Erythroblast (primary cell): ENCODE measurements at regions not wholly inside any gene's neighbourhood (a gene's known extent, or its start where the extent isn't known, plus 50 kb on each side); places are given as distances from the start of the nearest gene placed in this dataset.

Experiments used
- DNase-seq, 2 experiments: peaks; one replicate each; lab custom pipeline; 2025; lab: John Stamatoyannopoulos, UW
- GATA1 ChIP-seq: IDR thresholded peaks from 2 replicates; pipeline ENCODE4 v1.6.1; 2011; ENCODE audit warnings: low read depth, mild to moderate bottlenecking, control low read depth, low read length, moderate library complexity
- POLR2A ChIP-seq: IDR thresholded peaks from 2 replicates; pipeline ENCODE4 v1.6.1; 2011; ENCODE audit warnings: mild to moderate bottlenecking, low read length

GRCh38 chr1:213858581-213858980 lies 129.2 kb upstream of the PROX1 start:
- DNase-seq, result no peak
- TF ChIP-seq GATA1, result no peak
- TF ChIP-seq POLR2A, result no peak

- no peak for DNase-seq
- TF ChIP-seq GATA1 (no peak), POLR2A (no peak)
Measured at GRCh38 chr1:213861841-213862240, 125.9 kb upstream of the PROX1 start.

- TF ChIP-seq GATA1 (no peak), POLR2A (no peak)
Measured at GRCh38 chr1:213864091-213864490, 123.7 kb upstream of the PROX1 start.

DNA sequence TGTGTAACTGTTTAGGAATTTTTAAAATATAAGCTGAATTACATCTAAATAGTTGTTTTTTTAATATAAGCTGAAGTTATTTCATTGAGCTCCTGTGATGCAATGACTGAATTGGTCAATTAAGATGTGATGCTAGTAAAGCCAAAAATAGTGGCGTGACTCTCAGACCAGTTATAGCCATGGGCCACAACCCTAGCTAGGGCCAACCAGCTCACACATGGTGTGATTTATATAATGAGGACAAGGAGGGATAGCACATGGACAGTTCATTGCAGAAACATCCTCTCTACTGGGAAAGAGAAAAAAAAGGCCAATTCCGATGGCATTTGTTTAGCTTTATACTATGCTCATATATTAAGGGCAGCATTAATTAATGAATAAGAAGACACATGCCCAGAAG lies 119.3 kb upstream of the PROX1 start:
- no peak for TF ChIP-seq POLR2A
- no peak for TF ChIP-seq GATA1
- DNase-seq, result no peak

More at GRCh38 chr1:213864091-213864490, 123.7 kb upstream of the PROX1 start:
- DNase-seq, result no peak

- DNase-seq, result no peak
Measured at GRCh38 chr1:213871179-213871578, 116.6 kb upstream of the PROX1 start.

GRCh38 chr1:213874789-213875188 lies 113.0 kb upstream of the PROX1 start:
- DNase-seq, result no peak
- TF ChIP-seq POLR2A (no peak), GATA1 (no peak)

More at GRCh38 chr1:213871179-213871578, 116.6 kb upstream of the PROX1 start:
- TF ChIP-seq POLR2A (no peak), GATA1 (no peak)

- no peak for TF ChIP-seq GATA1
- DNase-seq, result no peak
Measured at GRCh38 chr1:213876531-213876930, 111.2 kb upstream of the PROX1 start.

GRCh38 chr1:213883618-213884017 lies 104.2 kb upstream of the PROX1 start:
- no peak for DNase-seq
- TF ChIP-seq GATA1, result no peak

- TF ChIP-seq POLR2A (no peak), GATA1 (no peak)
- DNase-seq, result no peak
Measured at GRCh38 chr1:213884402-213884801, 103.4 kb upstream of the PROX1 start.

DNA sequence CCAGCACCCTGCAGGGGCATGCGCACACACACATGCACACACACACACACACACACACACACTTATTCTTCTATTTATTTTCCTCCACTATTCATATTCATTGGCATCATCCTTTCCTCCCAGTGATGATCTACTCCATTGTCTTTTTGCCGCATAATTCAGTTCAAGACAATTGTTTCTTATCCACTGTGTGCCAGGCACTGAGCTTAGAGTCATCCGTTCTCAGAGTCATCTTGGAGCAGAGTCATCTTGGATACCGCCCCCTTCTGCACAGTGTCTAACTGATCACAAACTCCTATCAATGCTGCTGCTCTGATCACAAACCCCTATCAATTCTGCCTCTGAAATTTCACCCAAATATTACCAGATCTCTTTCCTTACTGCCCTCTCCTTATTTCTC lies 102.8 kb upstream of the PROX1 start:
- TF ChIP-seq POLR2A, result no peak
- TF ChIP-seq GATA1, result no peak
- no peak for DNase-seq

DNA sequence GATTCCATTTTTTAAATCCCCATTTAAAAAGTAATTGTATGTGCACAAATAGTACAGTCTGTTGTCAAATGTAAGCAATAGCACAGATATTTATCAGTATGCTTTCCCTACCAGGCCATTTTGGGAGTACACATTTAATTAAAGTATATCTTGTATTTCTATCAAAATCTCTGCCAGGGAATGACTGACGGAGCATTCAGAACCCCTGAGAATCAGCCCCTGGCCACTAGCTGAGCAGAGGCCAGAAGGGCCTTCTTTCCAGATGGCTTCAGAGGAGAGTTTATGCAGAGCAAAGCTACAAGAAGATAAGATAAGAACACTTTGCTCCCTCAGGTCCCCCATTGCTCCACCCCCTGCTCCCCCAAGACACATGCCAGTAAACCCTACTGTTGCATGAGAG lies 99.9 kb upstream of the PROX1 start:
- no peak for DNase-seq
- TF ChIP-seq GATA1 (no peak), POLR2A (no peak)

- no peak for DNase-seq
- no peak for TF ChIP-seq POLR2A
- TF ChIP-seq GATA1, result no peak
Measured at GRCh38 chr1:213891989-213892902, 95.5 kb upstream of the PROX1 start.

- TF ChIP-seq POLR2A (no peak), GATA1 (no peak)
- DNase-seq, result no peak
Measured at GRCh38 chr1:213898684-213899083, 89.1 kb upstream of the PROX1 start.

- TF ChIP-seq GATA1 (no peak), POLR2A (no peak)
- DNase-seq, result no peak
Measured at GRCh38 chr1:213899413-213899812, 88.4 kb upstream of the PROX1 start.

- DNase-seq, result no peak
- TF ChIP-seq GATA1 (no peak), POLR2A (no peak)
Measured at GRCh38 chr1:213905344-213905743, 82.4 kb upstream of the PROX1 start.
